HG03095 (cell line): ENCODE measurements at regions not wholly inside any gene's neighbourhood (a gene's known extent, or its start where the extent isn't known, plus 50 kb on each side); places are given as distances from the start of the nearest gene placed in this dataset.

ENCODE experiments used
- ATAC-seq: cut with Tn5 transposase; IDR thresholded peaks from one replicate; pipeline ENCODE4 v1.9.1; 2021; ENCODE audit warnings: moderate library complexity; ENCODE audit not compliant: unreplicated experiment

DNA sequence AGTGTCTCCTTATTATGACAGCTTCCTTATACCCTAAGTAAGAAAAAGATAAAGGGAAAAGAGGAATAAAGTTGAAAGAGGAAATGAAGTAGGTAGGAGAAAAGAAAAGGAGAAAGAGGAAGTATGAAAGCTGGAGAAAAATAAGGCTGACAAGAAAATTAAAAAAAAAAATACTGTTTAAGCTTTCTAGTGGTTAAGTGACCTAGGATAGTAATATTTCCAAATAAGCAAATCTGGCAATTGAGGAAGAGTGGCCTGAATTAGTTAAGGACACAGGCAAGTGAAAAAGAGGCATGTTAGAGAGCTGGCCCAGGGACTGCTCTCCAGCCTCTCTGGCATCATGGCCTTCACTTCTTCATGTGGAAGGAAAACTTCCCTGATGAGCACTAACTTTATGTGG is 76.5 kb upstream of the ADGRF1 start:
- no peak for ATAC-seq

DNA sequence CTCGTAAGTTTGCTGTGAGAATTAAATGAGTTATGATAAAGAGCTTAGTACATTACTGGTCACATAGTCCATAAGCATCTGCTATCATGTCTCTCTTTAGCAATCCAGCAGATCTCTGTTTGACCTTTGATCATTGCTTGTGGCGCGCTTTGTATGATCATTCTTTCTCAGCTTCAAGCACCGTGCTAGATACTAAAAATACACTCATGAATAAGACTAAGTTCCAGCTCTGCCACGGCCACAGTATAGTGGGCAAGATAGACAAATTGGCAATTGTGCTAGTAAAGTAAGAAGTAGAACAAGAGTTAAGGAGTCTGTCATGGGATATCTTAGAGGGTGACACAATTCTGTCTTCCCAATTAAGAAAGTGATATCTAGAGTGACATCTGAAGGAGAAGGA is 75.2 kb upstream of the ADGRF1 start:
- ATAC-seq: no peak

DNA sequence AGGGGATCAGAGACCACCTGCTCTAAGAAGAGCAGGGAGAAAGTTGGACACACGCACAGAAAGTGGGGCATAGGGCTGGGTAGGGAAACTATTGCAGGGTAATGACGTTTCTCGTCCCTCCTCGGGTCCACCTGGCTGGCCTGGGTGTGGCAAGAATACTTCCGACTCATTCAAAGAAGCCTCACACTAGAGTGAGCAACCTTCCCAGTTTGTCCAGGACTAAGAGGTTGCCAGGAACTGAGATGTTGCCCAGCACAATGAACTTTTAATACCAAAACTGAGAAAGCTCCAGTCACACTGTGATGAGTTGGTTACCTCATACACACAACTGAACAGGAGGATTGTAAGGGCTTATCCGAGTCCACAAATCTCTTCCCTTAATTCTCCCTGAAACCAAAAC is 74.5 kb upstream of the ADGRF1 start:
- ATAC-seq: no peak

DNA sequence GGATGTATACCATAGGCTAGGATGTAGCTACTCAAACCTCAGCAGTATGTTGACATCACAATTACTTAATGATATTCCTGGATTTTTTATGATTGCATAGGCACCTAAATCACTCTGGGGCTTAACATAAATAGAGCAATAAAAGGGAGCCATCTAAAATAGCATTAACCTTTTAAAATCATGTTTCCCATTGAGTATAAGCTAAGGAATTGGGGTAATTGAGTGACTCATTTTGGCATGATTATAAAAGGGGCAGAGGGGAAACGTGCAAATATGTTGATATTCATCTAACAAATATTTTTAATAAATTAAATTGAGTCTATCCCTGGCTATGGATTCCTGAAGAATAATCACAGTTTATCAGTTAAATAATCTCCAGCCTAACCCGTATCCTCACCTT is 74.0 kb upstream of the ADGRF1 start:
- ATAC-seq: no peak

DNA sequence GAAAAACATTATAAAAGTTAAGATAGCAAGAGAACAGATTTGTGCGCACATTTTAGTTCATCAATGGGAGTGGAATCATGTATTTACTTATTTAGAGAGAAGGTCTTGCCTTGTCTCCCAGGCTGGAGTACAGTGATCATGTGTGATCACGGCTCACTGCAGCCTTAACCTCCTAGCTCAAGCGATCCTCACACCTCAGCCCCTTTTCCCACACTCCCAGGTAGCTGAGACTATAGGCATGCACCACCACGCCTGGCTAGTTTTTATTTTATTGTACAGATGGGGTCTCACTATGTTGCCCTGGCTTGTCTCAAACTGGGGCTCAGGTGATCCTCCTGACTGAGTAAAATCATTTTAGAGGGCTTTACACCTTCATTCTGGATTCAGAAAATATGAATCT is 72.3 kb upstream of the ADGRF1 start:
- ATAC-seq: no peak

DNA sequence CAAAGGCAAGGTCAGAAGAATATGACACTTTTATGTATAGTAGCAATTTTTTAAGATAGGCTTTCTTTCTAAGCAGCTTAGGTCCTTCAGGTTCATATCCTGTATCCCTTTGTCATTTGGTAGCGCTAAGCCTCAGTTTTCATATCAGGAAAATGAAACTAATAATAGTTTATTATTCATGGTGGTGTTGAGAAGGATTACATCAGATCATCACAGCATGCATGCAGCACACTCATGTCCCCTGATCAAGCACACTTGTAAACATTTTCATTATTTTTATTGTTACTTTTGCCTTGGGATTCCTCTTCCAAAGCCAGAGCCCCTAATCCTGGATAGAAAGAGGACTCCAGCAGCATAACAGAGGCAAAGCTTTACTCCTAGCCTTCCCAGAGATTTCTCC is 70.2 kb upstream of the ADGRF1 start:
- no peak for ATAC-seq

DNA sequence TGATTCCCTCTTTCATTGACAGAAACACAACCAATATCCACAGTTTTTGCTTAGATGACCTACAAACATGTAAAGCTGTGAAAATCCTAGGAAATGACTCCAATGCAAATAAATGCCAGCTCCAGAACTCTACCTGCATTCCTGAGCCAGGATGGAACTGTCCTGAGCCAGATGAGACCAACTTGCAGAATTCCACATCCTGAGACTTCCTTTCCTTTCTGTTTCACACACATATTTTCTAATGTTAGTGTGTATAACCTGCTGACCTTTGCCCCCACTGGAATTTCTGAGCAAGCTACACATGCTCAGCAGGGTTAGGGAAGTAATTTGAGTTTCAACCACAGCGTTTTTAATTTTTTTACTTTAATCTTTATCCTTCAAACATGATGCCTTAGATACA is 69.6 kb upstream of the ADGRF1 start:
- ATAC-seq: no peak

DNA sequence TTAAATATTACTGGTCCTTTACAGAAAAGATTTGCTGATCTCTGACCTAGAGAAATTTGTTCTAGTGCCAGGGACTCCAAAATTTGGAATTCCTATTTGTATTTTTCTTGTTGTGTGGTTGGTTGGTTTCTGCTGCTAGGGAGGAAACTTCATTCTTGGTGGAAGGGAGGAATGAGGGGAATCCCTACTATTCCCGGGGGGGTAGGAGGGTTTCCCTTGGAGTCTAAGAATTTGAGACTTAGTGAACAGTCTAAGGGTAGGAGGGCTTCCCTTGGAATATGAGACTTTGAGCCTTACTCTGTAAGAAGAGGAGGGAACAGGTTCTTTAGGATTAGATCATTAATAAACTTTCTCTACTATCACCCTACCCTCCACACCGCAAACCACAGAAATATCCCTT is 67.1 kb upstream of the ADGRF1 start:
- ATAC-seq: no peak

DNA sequence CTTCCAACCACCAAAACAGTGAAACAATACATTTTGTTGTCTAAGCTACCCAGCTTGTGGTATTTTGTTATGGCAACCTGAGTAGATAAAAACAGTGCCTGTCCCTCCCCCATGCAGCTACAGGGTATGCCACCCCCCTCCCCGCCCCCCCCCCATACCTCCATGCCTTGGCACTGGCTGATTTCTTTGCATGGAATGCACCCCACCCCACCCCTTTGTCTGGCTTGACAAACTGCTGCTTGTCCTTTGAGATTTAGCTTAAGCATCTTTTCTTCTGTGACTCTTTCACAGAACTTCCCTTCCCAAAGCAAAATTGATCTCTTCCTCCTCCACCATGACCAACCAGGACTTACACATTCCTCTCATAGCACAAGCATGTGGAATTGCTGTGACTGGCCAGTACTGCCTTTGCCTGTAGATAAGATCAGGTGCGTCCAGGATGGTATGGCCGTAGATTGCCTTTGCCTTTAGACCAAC is 64.6 kb upstream of the ADGRF1 start:
- no peak for ATAC-seq

DNA sequence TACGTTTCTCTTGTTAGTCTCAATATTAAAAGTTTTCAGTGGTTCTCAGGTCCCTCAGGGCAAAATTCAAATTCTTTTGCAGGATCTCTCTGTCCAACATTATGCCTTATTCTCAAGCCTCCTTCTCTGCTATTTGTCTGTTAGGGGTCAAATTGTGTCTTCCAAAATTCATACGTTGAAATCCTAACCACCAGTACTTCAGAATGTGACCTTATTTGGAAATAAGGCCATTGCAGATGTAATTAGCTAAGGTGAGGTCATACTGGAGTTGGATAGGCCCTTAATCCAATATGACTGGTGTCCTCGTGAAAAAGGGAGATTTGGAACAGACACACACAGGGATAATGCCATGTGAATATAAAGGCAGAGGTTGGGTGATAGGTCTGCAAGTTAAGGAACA is 64.1 kb upstream of the ADGRF1 start:
- ATAC-seq: no peak

DNA sequence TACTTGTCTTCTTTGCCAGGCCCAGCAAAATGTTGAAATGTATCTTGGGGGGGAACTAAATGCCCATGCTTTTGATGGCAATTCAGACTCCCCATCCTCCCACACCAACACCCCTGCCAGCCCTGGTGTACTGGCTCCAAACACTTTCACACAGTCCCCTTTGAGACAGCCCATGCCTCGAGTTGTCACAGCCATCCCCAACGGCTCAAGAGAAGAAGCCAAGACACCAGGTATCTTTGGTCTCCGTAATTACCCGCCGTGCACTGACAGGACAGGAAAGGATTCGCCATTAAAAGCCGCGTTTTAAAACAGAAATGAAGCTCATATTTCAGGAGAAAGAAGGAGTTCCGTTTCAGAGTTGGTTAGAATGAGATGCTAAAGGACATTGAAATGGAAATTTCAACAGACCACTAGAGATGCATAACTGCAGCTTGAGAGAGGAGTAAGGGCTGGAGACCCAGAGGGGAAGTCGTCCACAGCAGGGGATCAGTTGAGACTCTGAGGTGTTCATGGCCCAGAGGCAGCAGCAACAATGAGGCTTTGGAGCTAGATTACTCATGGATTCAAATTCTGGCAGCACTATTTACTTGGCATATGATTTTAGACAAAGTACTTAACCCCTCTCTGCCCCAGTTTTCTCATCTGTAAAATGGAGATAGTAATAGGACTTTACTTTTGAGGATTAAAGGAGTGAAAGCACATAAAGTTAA is 63.5 kb upstream of the ADGRF1 start:
- ATAC-seq: no peak

DNA sequence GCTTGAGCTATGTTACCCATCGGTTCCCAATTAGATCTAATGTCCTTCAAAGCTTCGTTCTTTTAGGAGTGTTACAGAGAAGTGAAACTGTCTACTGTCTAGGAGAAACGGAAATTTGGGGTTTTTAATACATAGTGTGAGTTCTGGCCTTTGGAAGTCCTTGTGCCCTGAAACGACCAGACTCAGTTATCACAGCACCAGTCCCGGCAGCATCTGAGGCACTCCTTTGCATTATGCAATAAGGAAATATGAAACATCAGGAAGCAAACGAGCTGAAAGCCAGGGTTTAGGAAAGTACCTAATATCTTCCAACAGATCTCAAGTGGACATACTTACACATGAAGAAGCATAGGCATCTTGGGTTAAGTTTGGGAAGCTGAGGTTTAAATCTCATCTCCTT is 61.8 kb upstream of the ADGRF1 start:
- no peak for ATAC-seq

DNA sequence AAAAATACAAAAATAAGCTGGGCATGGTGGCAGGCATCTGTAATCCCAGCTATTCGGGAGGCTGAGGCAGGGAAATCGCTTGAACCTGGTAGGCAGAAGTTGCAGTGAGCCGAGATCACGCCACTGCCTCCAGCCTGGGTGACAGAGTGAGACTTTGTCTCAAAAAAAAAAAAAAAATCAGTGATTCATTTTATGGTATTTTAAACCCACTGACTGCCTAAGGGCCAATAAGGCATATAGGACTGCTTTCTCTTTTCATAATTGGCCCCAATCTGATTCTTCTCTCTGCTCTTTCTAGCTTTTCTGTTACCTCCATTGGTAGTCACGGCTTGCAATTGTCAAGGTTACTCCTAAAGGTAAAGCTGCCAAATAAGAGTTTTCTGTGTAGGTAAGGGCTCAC is 60.2 kb upstream of the ADGRF1 start:
- no peak for ATAC-seq

DNA sequence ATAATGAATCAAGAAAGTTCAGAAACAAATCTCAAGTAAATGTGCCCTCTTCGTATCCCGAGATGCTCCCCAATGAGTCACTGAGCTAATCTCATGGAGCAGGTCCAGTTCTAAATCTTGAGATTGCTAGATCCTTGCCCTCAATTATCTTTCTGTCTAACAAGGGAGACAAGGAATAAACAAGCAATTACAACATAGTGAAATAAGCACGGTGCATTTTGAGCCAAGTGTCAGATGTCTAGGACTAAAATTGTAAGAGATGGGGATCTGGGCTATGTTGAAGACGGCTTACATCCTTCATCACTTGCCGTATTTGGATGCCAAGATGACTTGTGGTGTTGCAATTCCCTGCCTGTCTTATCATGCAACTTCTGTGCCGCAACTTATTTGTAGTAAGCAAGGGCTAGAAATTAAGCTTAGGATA is 56.5 kb upstream of the ADGRF1 start:
- ATAC-seq: no peak

DNA sequence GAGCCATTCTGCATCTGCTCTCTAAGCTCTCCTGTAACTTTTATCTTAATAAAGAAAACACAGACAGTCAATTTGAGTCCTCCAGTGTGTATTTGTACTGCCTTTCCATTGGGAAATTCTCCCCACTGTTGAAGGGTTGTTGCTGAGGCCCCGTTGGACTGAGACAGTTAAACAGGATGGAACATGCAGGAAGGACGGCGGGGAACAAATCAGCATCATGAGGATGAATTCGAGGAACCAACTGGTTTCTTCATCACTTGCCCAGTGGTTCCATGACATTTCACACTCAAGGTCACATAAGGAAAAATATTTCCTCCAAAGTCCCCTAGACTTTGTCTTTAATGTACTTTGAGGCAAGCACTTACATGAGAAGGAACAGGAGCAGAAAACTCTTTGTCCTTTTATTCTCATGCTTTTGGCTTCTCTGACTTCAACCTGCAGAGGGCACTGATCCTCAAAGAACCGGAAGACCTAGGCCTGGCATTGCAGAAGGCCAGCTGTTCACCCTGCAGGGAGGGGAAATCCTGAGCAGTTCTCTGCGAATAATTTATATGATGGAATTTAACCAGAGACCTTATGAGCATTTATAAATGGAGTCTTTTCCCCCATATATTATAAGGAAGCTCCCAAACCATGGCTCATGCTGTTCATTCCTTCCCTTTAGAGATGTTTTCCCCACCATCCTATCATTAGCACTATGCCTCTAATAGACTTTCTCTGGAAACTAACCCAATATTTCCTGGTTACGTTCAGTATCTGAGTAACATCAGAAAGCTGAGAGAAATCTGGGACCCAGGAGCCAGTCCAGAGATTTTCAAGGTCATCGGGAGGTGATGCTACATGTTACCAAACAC is 55.2 kb upstream of the ADGRF1 start:
- ATAC-seq: peak; percentile 97

DNA sequence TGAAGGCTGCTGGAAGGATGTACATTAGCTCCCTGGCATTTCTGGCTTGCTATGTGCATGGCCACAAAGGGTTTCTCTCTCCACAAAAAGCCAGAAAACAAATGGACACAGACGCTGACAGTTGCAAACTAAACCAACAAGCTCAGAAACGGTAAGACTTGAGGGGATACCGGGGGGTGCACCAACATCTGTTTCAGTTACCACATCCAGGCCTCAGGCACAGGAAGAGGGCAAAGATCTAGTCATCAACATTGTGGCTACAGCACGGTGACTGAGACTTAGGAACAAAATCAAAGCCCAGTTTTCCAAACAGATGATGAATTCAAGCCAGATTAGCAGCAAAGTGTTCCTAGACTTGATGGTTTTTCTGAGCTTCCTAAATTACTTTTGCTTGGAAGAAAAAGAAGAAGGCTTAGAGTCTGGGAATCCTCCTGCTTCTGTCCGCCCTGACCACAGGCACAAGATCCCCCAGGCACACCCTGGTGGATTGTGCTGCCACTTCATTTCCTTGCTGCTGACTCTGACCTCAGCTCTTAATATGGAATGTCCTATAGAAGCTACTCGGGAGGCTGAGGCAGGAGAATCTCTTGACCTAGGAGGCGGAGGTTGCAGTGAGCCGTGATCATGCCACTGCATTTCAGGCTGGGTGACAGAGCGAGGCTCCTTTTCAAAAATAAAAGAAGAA is 54.2 kb upstream of the ADGRF1 start:
- ATAC-seq: no peak

DNA sequence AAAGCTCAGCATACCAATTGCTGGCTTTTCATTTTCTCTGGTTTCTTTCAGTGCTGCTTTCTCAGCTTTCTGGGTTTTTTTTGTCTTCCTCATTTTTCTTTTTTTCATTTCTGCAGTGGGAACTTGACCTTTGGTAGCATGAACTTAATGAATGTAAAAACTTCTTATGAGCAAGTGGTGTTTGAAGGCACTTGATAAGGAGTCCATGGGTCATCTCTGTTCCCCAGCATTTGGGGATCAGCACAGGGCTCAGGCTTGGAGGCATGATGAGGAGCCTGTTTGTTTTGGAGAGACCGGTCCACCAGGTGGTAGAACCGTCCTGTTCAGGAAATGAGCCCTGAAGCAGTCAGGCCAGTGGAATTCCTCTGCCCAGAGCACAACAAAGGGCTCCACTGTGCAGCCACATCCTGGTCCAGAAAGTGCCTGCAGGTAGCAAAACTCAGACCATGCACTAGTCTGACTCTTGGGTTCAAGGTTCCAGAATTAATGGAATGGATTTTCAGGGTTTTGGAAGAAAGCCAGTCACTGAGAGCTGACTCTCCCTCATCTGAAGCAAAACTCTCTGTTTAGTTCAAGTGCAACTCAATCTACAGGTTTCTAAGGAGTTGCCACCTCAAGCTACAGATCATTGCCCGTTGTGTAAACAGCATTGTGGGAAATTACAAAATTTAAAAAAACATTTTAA is 52.3 kb upstream of the ADGRF1 start:
- ATAC-seq: no peak

DNA sequence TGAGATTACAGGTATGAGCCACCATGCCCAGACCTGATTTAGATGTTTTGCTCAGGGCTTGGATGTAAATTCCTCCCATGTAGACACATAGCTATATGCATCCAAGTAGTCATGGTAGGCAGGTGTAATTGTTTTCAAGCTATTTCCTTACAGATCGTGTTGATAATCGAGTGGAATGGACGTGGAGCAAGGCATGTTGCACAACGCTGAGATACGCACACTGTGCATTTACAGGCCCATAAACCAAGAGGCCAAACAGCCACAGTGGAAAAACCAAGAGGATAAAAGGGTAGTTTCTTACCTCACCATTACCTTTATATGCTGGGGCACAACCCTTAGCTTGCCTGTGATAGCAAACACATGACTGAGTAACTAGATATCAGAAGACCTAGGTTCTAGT is 51.0 kb upstream of the ADGRF1 start:
- ATAC-seq: no peak

DNA sequence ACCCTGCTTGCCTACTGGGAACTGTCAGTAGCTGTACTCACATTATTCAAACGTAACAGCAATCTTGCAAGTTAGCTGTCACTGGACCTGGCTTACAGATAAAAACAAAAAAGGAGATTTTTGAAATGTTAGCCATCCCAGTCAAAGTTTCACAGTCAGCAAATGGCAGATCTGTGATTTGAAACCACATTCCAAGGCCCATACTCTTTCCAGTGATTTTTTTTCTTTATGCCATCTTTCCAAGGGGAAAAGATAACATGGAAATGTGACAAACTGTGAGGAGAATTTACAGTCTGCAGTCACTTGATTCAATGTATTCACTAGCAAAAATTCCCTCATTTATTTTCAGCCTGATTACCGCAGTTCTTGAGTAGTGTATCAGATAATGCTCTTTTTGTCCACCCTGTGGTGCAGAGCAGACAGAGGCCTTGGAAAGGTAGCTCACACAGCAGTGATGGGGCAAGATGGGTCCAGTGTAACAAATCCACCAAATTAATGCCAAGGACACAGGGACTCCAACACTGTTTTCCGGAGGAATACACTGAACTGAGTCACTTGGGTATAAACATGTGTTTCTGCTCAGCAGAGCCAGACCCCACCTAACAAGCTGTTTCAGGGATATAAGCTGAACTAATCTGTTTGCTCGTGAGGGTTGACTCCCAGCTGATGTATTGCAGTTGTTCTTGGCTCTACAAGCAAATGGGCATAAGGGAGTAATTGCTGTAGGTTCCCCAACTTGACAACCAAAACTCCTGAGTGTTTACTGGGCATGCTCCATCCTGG is 49.9 kb upstream of the ADGRF1 start:
- ATAC-seq: no peak
